Activated T-cell treated with anti-CD3 and anti-CD28 coated beads for 4 hours (primary cell): ENCODE measurements at regions not wholly inside any gene's neighbourhood (a gene's known extent, or its start where the extent isn't known, plus 50 kb on each side); places are given as distances from the start of the nearest gene placed in this dataset.

Experiments
- DNase-seq: peaks from one replicate; pipeline ENCODE4 v3.0.0-alpha.2; 2020

DNA sequence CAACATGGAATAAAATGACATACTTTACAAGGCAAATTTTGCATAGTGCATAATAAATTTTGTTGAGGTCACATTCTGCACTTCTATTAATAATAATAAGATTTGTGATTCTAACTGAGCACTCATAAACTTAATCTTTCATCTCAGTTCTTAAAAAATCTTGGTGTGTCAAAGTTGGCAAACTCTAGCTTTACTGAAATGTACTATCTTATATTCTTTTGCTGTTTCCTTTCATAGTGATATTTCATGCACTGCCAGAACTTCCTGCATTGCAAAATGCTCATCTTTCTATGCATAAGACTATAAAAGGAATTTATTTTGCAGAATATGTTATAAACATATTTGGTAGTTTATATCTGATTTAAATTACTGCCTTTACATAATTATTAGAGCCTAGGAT, 797.6 kb downstream of the ADGRL2 start:
- no peak for DNase-seq

- DNase-seq: no peak
These were observed 796.9 kb downstream of the ADGRL2 start for GRCh38 chr1:82597649-82598048.

DNA sequence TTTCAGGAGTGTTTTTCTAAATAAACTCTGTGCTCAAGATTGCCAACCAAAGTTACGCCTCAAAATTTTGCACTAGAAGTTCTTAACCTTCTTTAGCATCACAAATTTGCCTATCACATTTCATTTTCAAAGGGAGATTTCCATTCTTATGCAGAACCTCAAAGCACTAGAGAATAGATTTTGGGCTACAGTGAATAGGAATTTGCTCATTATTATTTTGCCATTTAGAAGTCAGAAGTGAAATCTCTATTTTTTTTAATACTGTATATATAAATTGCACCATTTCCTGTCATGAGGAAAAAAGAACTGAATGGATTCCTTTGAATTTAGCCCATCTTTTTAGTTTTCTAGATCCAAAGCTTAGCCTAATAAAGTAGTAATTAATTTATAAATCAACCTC, 796.4 kb downstream of the ADGRL2 start:
- DNase-seq: no peak

DNA sequence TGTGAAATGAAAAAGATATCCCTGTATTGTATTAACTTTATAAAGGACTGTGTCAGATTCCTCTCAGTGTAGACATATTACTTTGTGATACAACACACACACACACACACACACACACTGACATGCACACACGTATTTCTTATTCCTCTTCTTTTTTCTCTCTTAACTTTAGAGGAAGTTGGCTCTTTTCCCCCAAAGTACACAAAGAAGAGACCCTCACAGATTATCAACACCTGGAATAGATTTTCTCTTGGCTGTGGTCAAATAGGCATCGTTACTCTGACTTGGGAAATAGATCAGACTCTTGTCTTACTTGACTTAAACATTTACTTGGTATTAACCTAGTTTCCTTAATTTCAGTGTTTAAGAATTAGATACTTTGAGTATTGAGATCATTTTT, 792.8 kb downstream of the ADGRL2 start:
- DNase-seq: no peak

DNA sequence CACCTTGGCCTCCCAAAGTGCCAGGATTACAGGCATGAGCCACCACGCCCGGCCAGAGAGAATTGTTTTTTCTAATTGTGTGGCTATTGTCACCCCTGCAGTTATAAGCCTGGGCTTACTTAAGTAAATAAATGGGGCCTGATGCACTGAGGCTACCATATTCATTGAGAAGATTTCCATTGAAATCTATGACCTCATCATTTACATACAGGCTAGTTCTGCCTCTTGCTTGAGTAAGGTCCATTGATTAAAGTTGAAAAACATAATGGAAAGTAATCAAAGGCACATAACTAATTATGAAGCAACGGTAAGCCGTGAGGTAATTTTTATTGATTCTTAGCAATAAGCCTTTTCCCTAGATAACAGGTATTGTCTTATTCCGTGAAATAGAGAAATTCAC, 788.9 kb downstream of the ADGRL2 start:
- DNase-seq: no peak

DNA sequence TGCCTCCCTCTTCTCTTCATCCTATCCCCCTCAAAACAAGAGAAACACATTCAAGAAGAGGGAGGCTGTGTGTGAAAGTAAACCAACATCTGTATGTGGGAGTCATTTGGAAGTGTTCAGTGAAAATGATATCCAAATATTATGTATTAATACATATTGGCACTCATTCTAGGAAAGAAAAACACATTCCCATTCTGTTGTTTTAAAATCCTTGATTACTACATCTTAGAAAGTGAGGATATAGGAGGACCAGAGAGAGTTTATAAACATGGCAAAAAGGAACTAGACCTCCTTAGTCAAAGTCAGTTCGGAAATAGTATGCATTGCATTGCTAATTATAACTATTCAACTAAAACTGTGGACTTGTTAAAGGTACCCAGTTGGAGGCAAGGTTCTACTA, 786.6 kb downstream of the ADGRL2 start:
- no peak for DNase-seq

GRCh38 chr1:82586473-82586872, 785.7 kb downstream of the ADGRL2 start:
- no peak for DNase-seq

DNA sequence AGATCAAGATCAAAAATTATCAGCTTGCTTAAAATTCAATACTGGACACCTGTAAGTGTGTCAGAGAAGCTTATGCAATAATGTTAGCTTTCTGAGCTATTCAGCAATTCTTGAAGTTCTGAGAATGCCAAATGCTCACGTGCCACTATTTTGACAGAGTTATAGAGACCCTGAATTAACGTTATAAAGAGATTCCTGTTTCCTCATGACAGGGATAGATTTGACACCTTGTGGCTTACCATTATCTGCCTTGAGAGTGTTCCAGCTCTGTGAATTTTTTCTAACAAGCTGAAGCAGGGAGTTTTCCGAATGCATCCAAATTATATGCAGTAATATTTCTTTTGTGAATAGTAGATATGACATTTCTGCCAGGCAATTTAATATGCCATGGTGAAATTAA, 781.6 kb downstream of the ADGRL2 start:
- no peak for DNase-seq

DNA sequence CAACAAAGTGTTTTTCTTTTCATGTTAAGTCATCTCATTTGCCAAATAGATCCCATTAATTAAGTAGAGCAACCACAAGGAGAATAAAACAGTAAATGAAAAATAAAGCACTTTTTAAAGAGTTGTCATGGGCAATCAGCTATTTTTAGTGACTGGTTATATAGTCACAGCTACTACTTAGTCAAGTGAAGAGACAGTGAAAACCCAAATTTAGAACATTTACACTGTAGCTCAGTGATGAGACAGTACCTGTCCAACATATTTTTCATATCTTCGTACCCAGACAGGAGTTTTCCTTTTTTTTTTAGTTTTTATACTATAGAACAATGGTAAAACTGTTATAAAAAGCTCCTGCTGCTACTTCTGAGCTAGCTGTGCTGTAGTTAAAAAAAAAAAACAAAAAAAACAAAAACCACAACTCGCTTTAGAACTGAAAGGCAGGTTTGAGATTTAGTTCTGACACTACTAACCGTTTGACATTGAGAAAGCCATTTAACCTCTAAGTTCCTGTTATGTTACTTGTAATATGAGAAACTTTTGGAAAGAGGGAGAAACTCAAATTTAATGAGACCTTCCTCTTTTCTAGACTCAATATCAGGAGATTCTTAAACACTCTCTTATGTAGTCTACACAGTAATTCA, 777.5 kb downstream of the ADGRL2 start:
- no peak for DNase-seq

GRCh38 chr1:82567348-82567747, 766.6 kb downstream of the ADGRL2 start:
- DNase-seq: no peak

- no peak for DNase-seq
These were observed 764.8 kb downstream of the ADGRL2 start for GRCh38 chr1:82565546-82565945.

- no peak for DNase-seq
These were observed 764.4 kb downstream of the ADGRL2 start for GRCh38 chr1:82565146-82565545.

- no peak for DNase-seq
These were observed 763.6 kb downstream of the ADGRL2 start for GRCh38 chr1:82564333-82564732.

- DNase-seq: no peak
These were observed 761.7 kb downstream of the ADGRL2 start for GRCh38 chr1:82562448-82562847.

- DNase-seq: no peak
These were observed 759.8 kb downstream of the ADGRL2 start for GRCh38 chr1:82560566-82560965.

GRCh38 chr1:82555501-82555900, 754.8 kb downstream of the ADGRL2 start:
- no peak for DNase-seq

DNA sequence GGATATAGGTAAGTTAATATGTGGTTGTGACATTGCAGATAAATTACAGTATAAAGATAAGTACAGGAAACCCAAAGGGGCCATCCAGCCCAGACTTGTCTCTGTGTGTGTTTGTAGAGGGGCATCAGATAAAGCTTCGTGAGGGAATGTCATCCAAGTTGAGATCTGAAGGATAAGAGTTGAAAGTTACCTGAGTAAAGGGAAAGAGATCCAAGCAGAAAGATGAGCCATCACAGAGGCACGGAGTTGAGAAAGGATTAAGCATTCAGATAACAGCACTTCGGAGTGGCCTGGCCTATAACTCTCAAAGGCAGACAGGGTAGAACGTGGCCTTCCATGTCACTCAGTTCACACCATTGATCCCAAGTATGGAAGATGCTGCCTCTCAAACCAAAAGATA, 749.1 kb downstream of the ADGRL2 start:
- DNase-seq: no peak

GRCh38 chr1:82542766-82543165, 742.0 kb downstream of the ADGRL2 start:
- no peak for DNase-seq

- no peak for DNase-seq
These were observed 741.4 kb downstream of the ADGRL2 start for GRCh38 chr1:82542141-82542540.

GRCh38 chr1:82540006-82540405, 739.3 kb downstream of the ADGRL2 start:
- DNase-seq: no peak

- DNase-seq: no peak
These were observed 738.1 kb downstream of the ADGRL2 start for GRCh38 chr1:82538876-82539275.

GRCh38 chr1:82534996-82535395, 734.3 kb downstream of the ADGRL2 start:
- DNase-seq: no peak

DNA sequence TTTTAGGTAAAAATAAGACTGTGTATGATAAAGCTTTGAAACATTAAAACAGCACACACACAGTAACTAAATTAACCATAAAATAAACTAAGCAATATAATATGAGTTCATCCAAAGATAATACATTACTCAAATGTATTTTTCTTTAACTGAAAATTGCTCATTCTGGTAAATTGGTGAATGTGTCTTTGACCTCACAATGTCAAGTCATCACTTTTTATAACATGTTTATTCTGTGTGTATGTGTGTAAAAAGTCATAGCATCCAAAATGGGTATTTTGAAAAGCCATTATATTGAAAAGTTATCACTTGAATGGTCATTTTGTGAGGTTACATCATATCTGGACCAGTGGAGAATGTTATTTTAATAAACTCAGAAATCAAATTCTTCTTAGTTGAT, 724.6 kb downstream of the ADGRL2 start:
- DNase-seq: no peak

DNA sequence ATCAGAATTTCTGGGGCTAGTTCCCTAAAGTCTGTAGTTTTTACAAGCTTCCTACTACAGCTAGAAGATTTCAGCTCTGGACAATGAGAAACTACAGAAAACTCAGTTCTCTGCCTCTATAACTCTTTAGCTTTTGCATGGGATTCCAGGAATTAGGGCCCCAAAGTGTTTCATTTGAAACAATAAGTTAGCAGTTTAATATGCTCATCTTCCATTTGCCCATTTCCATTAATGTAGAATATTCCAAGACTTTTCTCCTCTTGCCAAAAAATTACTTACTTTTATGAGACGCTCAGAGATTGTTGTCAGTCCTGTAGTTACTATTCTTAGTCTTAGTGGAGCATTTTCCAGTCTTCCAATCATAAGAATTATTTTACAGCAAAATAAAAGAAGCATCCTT, 719.9 kb downstream of the ADGRL2 start:
- no peak for DNase-seq

GRCh38 chr1:82517586-82517985, 716.9 kb downstream of the ADGRL2 start:
- no peak for DNase-seq

- DNase-seq: no peak
These were observed 714.9 kb downstream of the ADGRL2 start for GRCh38 chr1:82515650-82516049.
